PFSK-1 (cell line): ENCODE measurements at regions not wholly inside any gene's neighbourhood (a gene's known extent, or its start where the extent isn't known, plus 50 kb on each side); places are given as distances from the start of the nearest gene placed in this dataset.

Experiments used
- FOXP2 ChIP-seq: optimal IDR thresholded peaks from 2 replicates; pipeline ENCODE3; 2011; ENCODE audit warnings: borderline replicate concordance, control low read depth, inconsistent platforms; ENCODE audit not compliant: insufficient read depth; ENCODE audit errors: extremely low read length, extremely low read depth
- POLR2AphosphoS5 ChIP-seq: IDR thresholded peaks from 2 replicates; pipeline ENCODE4 v1.6.1; 2012; ENCODE audit warnings: low read depth, mild to moderate bottlenecking, control low read depth, low read length, moderate library complexity
- REST ChIP-seq, 2 experiments: IDR thresholded peaks; 2 replicates each; pipeline versions ENCODE4 v1.6.1 to v1.8.0; 2011 to 2012; ENCODE audit warnings: low read depth in 2 of 2, low read length in 2 of 2, control low read depth in 1 of 2, inconsistent platforms in 1 of 2, mild to moderate bottlenecking in 1 of 2, moderate library complexity in 1 of 2; ENCODE audit not compliant: insufficient read depth in 1 of 2
- SIN3A ChIP-seq: IDR thresholded peaks from 2 replicates; pipeline ENCODE4 v1.6.1; 2012; ENCODE audit warnings: mild to moderate bottlenecking, low read length, moderate library complexity, borderline replicate concordance; ENCODE audit not compliant: insufficient read depth
- TAF1 ChIP-seq: IDR thresholded peaks from 2 replicates; pipeline ENCODE4 v1.6.1; 2012; ENCODE audit warnings: low read length, control low read depth, borderline replicate concordance; ENCODE audit not compliant: insufficient read depth

- TF ChIP-seq REST (IDR thresholded peaks at IDR 0.05; ENCODE audit: insufficient read depth in 1 of 2, low read depth in 2 of 2, low read length in 2 of 2) (no peak), POLR2AphosphoS5 (no peak), FOXP2 (no peak), TAF1 (no peak), SIN3A (no peak)
Observed at GRCh38 chr4:3607690-3608552, 75.7 kb upstream of the LRPAP1 start.

GRCh38 chr4:3605491-3605890 is 73.3 kb upstream of the LRPAP1 start:
- TF ChIP-seq POLR2AphosphoS5 (no peak), TAF1 (no peak), SIN3A (no peak), FOXP2 (no peak), REST (IDR thresholded peaks at IDR 0.05; ENCODE audit: insufficient read depth in 1 of 2, low read depth in 2 of 2, low read length in 2 of 2) (no peak)

GRCh38 chr4:3601992-3602391 is 69.8 kb upstream of the LRPAP1 start:
- TF ChIP-seq FOXP2 (no peak), POLR2AphosphoS5 (no peak), TAF1 (no peak), SIN3A (no peak), REST (IDR thresholded peaks at IDR 0.05; ENCODE audit: insufficient read depth in 1 of 2, low read depth in 2 of 2, low read length in 2 of 2) (no peak)

- TF ChIP-seq REST (IDR thresholded peaks at IDR 0.05; ENCODE audit: insufficient read depth in 1 of 2, low read depth in 2 of 2, low read length in 2 of 2) (no peak), FOXP2 (no peak), TAF1 (no peak), SIN3A (no peak), POLR2AphosphoS5 (no peak)
Observed at GRCh38 chr4:3599951-3600350, 67.7 kb upstream of the LRPAP1 start.

GRCh38 chr4:3598695-3599227 is 66.5 kb upstream of the LRPAP1 start:
- TF ChIP-seq POLR2AphosphoS5 (no peak), REST (IDR thresholded peaks at IDR 0.05; ENCODE audit: insufficient read depth in 1 of 2, low read depth in 2 of 2, low read length in 2 of 2) (no peak), SIN3A (no peak), TAF1 (no peak), FOXP2 (no peak)
